HFF-Myc (cell line): ENCODE measurements at regions not wholly inside any gene's neighbourhood (a gene's known extent, or its start where the extent isn't known, plus 50 kb on each side); places are given as distances from the start of the nearest gene placed in this dataset.

ENCODE experiments used
- DNase-seq: peaks from one replicate; pipeline ENCODE4 v3.0.0-alpha.2; 2011; ENCODE audit warnings: low read depth; ENCODE audit errors: extremely low read depth
- H3K4me3 ChIP-seq: replicated peaks from 2 replicates; pipeline ENCODE4 v1.5.1; 2011; ENCODE audit warnings: low read depth, mild to moderate bottlenecking, control low read depth, low read length
- TF ChIP-seq, protein P1 (sequence below): IDR thresholded peaks from 2 replicates; pipeline ENCODE4 v1.5.1; 2012; ENCODE audit warnings: mild to moderate bottlenecking, low read depth, low read length, control low read depth; ENCODE audit errors: missing control alignments

DNA sequence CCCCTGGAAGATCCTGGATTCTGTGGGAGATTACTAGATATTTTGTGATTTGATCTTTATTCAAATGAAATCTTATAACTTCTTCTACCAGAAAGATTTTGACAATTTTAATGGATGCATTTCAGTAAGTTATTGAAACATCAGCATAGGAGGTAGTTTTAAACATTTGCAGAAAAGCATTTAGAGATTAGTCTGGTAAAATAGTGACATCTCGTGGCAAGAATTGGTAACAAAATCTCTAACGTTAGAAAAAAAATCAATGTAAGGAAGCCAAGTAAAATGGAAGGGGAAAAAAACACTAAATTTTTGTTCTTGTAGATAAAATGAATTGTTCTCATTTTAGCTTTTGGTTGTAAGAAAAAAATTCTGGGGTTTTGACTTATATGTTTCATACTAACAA, 73.3 kb downstream of the TASL start:
- no peak for DNase-seq
- TF ChIP-seq, protein P1, sequence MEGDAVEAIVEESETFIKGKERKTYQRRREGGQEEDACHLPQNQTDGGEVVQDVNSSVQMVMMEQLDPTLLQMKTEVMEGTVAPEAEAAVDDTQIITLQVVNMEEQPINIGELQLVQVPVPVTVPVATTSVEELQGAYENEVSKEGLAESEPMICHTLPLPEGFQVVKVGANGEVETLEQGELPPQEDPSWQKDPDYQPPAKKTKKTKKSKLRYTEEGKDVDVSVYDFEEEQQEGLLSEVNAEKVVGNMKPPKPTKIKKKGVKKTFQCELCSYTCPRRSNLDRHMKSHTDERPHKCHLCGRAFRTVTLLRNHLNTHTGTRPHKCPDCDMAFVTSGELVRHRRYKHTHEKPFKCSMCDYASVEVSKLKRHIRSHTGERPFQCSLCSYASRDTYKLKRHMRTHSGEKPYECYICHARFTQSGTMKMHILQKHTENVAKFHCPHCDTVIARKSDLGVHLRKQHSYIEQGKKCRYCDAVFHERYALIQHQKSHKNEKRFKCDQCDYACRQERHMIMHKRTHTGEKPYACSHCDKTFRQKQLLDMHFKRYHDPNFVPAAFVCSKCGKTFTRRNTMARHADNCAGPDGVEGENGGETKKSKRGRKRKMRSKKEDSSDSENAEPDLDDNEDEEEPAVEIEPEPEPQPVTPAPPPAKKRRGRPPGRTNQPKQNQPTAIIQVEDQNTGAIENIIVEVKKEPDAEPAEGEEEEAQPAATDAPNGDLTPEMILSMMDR = no peak
- no peak overlapping the region for H3K4me3 ChIP-seq

DNA sequence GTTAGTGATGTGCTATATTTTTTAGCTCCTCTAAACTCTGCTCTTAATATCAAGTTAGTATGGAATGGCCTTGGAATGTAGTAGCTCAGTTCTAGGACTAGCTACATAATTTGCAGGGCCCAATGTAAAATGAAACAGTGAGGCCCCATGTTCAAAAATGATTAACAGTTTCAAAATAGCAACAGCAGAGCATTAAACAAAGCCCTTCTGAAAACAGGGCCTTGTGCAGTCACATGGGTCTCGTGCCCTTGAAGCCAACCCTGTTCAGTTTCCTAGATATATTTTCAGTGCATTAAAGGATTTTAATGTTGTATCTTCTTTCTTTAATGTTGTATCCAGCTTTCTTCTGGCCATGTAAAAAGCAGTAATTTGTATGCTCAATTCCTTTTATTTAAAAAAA, 82.1 kb downstream of the TASL start:
- no peak for DNase-seq
- no peak overlapping the region for H3K4me3 ChIP-seq
- TF ChIP-seq, protein P1 = no peak

DNA sequence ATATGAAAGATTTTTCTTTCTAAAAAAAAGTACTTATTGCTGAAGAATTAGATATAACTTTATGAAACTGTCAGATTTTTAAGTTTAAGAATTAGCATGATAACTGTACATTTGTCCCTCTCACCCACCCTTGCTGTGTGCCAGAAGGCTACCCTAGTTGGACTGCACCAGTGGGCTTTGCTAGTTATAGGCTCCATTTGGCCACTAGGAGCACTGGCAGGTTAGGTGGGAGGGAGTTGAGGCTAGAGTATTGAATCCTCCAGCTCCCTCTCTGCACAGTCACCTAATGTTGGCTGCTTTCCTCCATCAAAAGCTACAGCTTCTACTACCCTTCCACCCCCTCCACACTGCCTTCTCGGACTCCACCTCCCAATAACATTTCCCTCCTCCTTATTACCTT, 84.2 kb downstream of the TASL start:
- no peak for DNase-seq
- H3K4me3 ChIP-seq = no peak overlapping the region
- TF ChIP-seq, protein P1 = peak; percentile 6

DNA sequence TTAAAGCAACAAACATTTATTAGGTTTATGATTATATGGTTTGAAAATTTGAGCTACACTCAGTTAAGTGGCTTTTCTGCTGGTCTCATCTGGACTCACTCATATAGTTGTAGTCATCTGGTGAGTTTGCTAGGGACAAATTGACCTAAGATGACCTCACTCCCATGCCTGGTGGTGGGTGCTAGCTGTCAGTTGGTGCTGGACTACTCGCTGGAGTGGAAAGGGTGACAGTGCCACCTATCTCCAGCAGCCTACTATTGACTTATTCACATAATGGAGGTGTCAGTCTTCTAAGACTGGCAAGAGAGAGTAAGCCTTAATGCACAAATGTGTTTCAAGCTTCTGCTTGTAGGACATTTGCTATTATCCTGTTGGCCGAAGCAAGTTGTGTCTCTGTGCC, 88.2 kb downstream of the TASL start:
- TF ChIP-seq, protein P1 = no peak
- DNase-seq = no peak
- no peak overlapping the region for H3K4me3 ChIP-seq

DNA sequence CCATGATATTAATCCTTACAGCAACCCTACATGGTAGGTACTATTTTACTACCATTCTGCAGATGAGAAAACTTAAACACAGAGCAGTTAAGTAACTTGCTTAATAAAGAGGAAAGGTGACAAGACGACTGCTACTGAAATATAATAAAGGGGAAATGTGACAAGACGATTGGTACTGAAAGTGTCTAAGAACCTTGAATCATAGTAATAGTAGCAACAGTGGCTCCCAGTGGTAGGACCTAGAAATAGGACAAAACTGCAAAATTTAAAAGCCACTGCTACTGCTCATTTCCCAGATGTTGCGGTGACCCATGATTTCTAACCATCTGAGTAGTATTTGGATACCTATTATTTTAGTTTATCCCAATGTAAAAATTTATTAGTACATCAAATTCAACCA, 89.5 kb downstream of the TASL start:
- no peak for DNase-seq
- TF ChIP-seq, protein P1 = no peak

DNA sequence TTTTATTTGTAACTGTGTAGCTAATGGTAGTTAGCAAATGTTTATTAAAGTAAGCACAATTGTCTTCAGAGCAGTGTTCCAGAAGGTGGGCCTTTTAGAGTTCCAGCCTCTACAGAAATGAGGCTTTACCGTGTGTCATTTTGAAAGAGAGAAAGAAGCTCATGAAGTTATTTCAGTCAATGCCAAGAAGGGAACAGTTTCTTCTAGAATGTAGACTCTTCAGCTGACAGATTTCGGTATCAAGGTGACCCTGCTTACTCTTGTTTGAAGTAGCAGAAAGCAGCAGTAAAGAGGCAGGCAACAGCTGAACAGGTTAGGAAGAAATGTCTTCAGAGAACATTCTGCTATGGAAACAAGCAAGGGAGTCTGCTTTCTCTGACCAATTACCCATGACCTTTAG, 93.6 kb downstream of the TASL start:
- no peak for DNase-seq
- H3K4me3 ChIP-seq = no peak overlapping the region
- TF ChIP-seq, protein P1 = no peak

More for the DNA sequence above, 89.5 kb downstream of the TASL start:
- H3K4me3 ChIP-seq = no peak overlapping the region

DNA sequence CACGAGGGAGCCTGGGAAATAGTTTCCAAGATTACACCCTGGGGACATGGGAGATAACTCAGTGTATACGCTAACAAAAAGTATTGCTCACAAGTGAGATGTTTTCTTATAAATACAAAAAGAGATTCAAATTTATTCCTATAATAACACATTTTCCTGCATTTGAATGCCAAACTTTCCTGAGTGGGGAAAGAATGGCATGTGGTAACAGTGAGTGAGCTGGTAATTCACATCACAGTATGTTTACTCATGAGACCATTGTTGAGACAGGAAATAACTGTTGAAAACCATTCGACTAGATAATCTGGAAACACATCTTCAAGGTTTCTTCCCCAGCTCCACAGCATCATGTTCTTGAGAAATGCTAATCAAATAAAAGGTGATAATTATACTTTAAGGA, 109.1 kb downstream of the TASL start:
- TF ChIP-seq, protein P1 = no peak
- DNase-seq = no peak

More for the DNA sequence above, 109.1 kb downstream of the TASL start:
- no peak overlapping the region for H3K4me3 ChIP-seq
